K562 (cell line): ENCODE measurements at regions not wholly inside any gene's neighbourhood (a gene's known extent, or its start where the extent isn't known, plus 50 kb on each side); places are given as distances from the start of the nearest gene placed in this dataset.

ENCODE experiments used
- ATAC-seq: fragments of 200-7000 bp; cut with Tn5 transposase; 3 replicates; pipeline ENCODE4 v1.9.1; 2020; ENCODE audit warnings: moderate library complexity
- BruUV-seq: library from RNA; stranded (reverse); fragments of 400-500 nt; replicated peaks from 2 replicates; lab custom pipeline; 2021; lab: Mats Ljungman, UMichigan
- CTCF ChIA-PET: fragments of 300-600 bp; formaldehyde crosslinking; extraction: SDS; loops from one replicate; lab custom pipeline; 2021; ENCODE audit warnings: low intra/inter-chr PET ratio; lab: Yijun Ruan, JAX
- POLR2A ChIA-PET: fragments of 300-600, 350-650 bp; sonication (Branson Sonifier 250); formaldehyde crosslinking; extraction: SDS; loops from one replicate; lab custom pipeline; 2021; ENCODE audit warnings: antibody characterized with exemption, inconsistent platforms; lab: Yijun Ruan, JAX
- DNase-seq, 4 experiments: peaks; one replicate each; pipeline versions ENCODE4 v3.0.0 to v3.0.0-alpha.2; 2011 to 2018; ENCODE audit warnings: low spot score in 3 of 4, mixed read lengths in 3 of 4; ENCODE audit errors: extremely low read depth in 1 of 4
- FAIRE-seq: peaks from 2 replicates; lab custom pipeline; 2011; peaks lifted over from hg19 to GRCh38; lab: Jason Lieb, UNC
- H2AFZ ChIP-seq: 2 replicates; pipeline ENCODE4 v1.6.0; 2011; ENCODE audit warnings: low read depth, low read length, control low read depth, inconsistent platforms
- H3K27ac ChIP-seq: fragments of 200-600 bp; 3 replicates; pipeline ENCODE4 v1.8.0; 2011; ENCODE audit warnings: low read depth, mild to moderate bottlenecking, control low read depth, inconsistent platforms, low read length, moderate library complexity, mixed read lengths; ENCODE audit errors: extremely low read depth
- H3K27me3 ChIP-seq, 2 experiments: fragments of 300-600 bp in 1 of 2; 2 replicates in 1 of 2; 3 replicates in 1 of 2; pipeline versions ENCODE4 v1.6.0 to v1.8.0; 2011; ENCODE audit warnings: inconsistent platforms in 2 of 2, low read length in 2 of 2, mild to moderate bottlenecking in 1 of 2, mixed read lengths in 1 of 2, moderate library complexity in 1 of 2; ENCODE audit not compliant: control insufficient read depth in 2 of 2, insufficient read depth in 2 of 2
- H3K36me3 ChIP-seq: fragments of 300-600 bp; 3 replicates; pipeline ENCODE4 v1.8.0; 2011; ENCODE audit warnings: mild to moderate bottlenecking, low read length, inconsistent platforms; ENCODE audit not compliant: control insufficient read depth, insufficient read depth
- H3K4me1 ChIP-seq, 2 experiments: fragments of 200-600 bp in 1 of 2; replicated peaks in 1 of 2; 2 replicates in 1 of 2; 3 replicates in 1 of 2; pipeline versions ENCODE4 v1.5.1 to v1.8.0; 2011; ENCODE audit warnings: inconsistent platforms in 2 of 2, low read length in 2 of 2, mild to moderate bottlenecking in 1 of 2, mixed read lengths in 1 of 2, moderate library complexity in 1 of 2; ENCODE audit not compliant: control insufficient read depth in 2 of 2, insufficient read depth in 2 of 2
- H3K4me2 ChIP-seq: 2 replicates; pipeline ENCODE4 v1.6.1; 2011; ENCODE audit warnings: low read length, control low read depth, inconsistent platforms, mixed read lengths; ENCODE audit not compliant: insufficient read depth
- H3K4me3 ChIP-seq: fragments of 200-600 bp; sonication (generic), shearing (Covaris generic); 2 replicates; pipeline ENCODE4 v1.5.1; 2016; ENCODE audit warnings: control low read depth, inconsistent platforms
- H3K79me2 ChIP-seq: fragments of 200-600 bp; 3 replicates; pipeline ENCODE4 v1.8.0; 2011; ENCODE audit warnings: low read length, inconsistent platforms; ENCODE audit not compliant: control insufficient read depth, insufficient read depth
- H3K9ac ChIP-seq, 2 experiments: 2 replicates each; pipeline versions ENCODE4 v1.6.0 to v1.6.1; 2011; ENCODE audit warnings: low read depth in 2 of 2, low read length in 2 of 2, control low read depth in 1 of 2, inconsistent platforms in 1 of 2, mild to moderate bottlenecking in 1 of 2, mixed read lengths in 1 of 2; ENCODE audit not compliant: insufficient read depth in 1 of 2
- H3K9me1 ChIP-seq: one replicate; pipeline ENCODE4 v1.6.0; 2011; ENCODE audit warnings: inconsistent platforms, mild to moderate bottlenecking, low read length, moderate library complexity; ENCODE audit not compliant: control insufficient read depth, insufficient read depth
- H3K9me3 ChIP-seq: replicated peaks from 2 replicates; pipeline ENCODE4 v1.5.1; 2011; ENCODE audit warnings: low read depth, low read length, inconsistent platforms; ENCODE audit not compliant: control insufficient read depth, insufficient read depth
- H4K20me1 ChIP-seq: replicated peaks from 2 replicates; pipeline ENCODE4 v1.6.1; 2011; ENCODE audit warnings: low read length, inconsistent platforms, mixed read lengths; ENCODE audit not compliant: control insufficient read depth, insufficient read depth
- CEBPB ChIP-seq: fragments of 450-650 bp; IDR thresholded peaks from 2 replicates; pipeline ENCODE4 v1.6.1; 2016; ENCODE audit warnings: missing genetic modification characterization, missing compliant biosample characterization
- CREBBP ChIP-seq: IDR thresholded peaks from one replicate; pipeline ENCODE4 v1.6.1; 2012; ENCODE audit warnings: low read depth, mild to moderate bottlenecking, control low read depth, inconsistent platforms, low read length
- EP300 ChIP-seq: IDR thresholded peaks from 2 replicates; pipeline ENCODE4 v1.6.1; 2012; ENCODE audit warnings: low read length, improper control_type of control experiment
- ETV5 ChIP-seq: sonication (generic); formaldehyde crosslinking; IDR thresholded peaks from 2 replicates; pipeline ENCODE4 v1.4.0; 2020; ENCODE audit warnings: low read depth, mild to moderate bottlenecking, missing genetic modification reagents
- ETV6 ChIP-seq, 3 experiments: fragments of 150-350 bp in 1 of 3; sonication (generic) in 1 of 3; formaldehyde crosslinking in 1 of 3; IDR thresholded peaks; 2 replicates each; pipeline versions ENCODE4 v1.6.1 to v1.8.0; 2014 to 2022; ENCODE audit warnings: borderline replicate concordance in 2 of 3, low read depth in 2 of 3, antibody characterized with exemption in 1 of 3, low read length in 1 of 3, mild to moderate bottlenecking in 1 of 3, missing genetic modification reagents in 1 of 3
- GTF2A2 ChIP-seq: IDR thresholded peaks from 2 replicates; pipeline ENCODE4 v1.6.1; 2016; ENCODE audit warnings: mild to moderate bottlenecking, missing genetic modification characterization, missing compliant biosample characterization
- HES1 ChIP-seq: fragments of 450-650 bp; IDR thresholded peaks from 2 replicates; pipeline ENCODE4 v1.6.1; 2016; ENCODE audit warnings: low read depth, mild to moderate bottlenecking, moderate library complexity
- HMGN3 ChIP-seq: IDR thresholded peaks from 2 replicates; pipeline ENCODE4 v1.6.1; 2011; ENCODE audit warnings: borderline replicate concordance, low read depth, mild to moderate bottlenecking, mixed read lengths, low read length; ENCODE audit not compliant: insufficient read length; ENCODE audit errors: extremely low read depth
- HNRNPK ChIP-seq: fragments of 200-400 bp; formaldehyde crosslinking; IDR thresholded peaks from one replicate; pipeline ENCODE4 v1.6.1; 2018; ENCODE audit warnings: mild to moderate bottlenecking, low read depth, low read length; ENCODE audit not compliant: poor library complexity, severe bottlenecking
- MCM2 ChIP-seq: fragments of 450-650 bp; IDR thresholded peaks from 2 replicates; pipeline ENCODE4 v1.6.1; 2017; ENCODE audit warnings: low read depth, mild to moderate bottlenecking
- PCBP1 ChIP-seq: fragments of 200-400 bp; formaldehyde crosslinking; IDR thresholded peaks from 2 replicates; pipeline ENCODE4 v1.6.1; 2018; ENCODE audit warnings: mild to moderate bottlenecking, low read depth, low read length; ENCODE audit not compliant: poor library complexity, severe bottlenecking
- RFX1 ChIP-seq: fragments of 450-650 bp; IDR thresholded peaks from 2 replicates; pipeline ENCODE4 v1.6.1; 2016; ENCODE audit warnings: mild to moderate bottlenecking, moderate library complexity
- SMARCB1 ChIP-seq: IDR thresholded peaks from 2 replicates; pipeline ENCODE4 v1.6.1; 2011; ENCODE audit warnings: improper control_type of control experiment, low read depth; ENCODE audit not compliant: insufficient read length
- ZC3H11A ChIP-seq: IDR thresholded peaks from 2 replicates; pipeline ENCODE4 v1.6.1; 2012; ENCODE audit warnings: low read depth, low read length, improper control_type of control experiment
- ZNF12 ChIP-seq: sonication (generic); formaldehyde crosslinking; IDR thresholded peaks from 2 replicates; pipeline ENCODE4 v1.4.0; 2020; ENCODE audit warnings: mild to moderate bottlenecking, missing genetic modification reagents
- ZNF551 ChIP-seq: fragments of 250-450 bp; sonication (Bioruptor Pico); IDR thresholded peaks from 2 replicates; pipeline ENCODE4 v1.5.0; 2021; ENCODE audit warnings: mild to moderate bottlenecking, moderate library complexity
- WGBS: fragments of 100-300 bp; shearing (Covaris generic); methylation state at CpG from one replicate; pipeline ENCODE4 v1.1.6; 2016; ENCODE audit warnings: low coverage, mixed read lengths; ENCODE audit not compliant: insufficient coverage; ENCODE audit errors: missing lambda C conversion rate; 5-methylcytosine and 5-hydroxymethylcytosine counted together
- in situ Hi-C: fragments of 300-500 bp; cut with MboI; formaldehyde crosslinking; loops from 4 replicates; pipeline ENCODE4 v1.15.0; 2018; ENCODE audit warnings: inconsistent platforms, mixed read lengths
- intact Hi-C: fragments of 100-400 bp; cut with micrococcal nuclease; formaldehyde crosslinking; loops from 2 replicates; pipeline ENCODE4 v1.14.2; 2022

DNA sequence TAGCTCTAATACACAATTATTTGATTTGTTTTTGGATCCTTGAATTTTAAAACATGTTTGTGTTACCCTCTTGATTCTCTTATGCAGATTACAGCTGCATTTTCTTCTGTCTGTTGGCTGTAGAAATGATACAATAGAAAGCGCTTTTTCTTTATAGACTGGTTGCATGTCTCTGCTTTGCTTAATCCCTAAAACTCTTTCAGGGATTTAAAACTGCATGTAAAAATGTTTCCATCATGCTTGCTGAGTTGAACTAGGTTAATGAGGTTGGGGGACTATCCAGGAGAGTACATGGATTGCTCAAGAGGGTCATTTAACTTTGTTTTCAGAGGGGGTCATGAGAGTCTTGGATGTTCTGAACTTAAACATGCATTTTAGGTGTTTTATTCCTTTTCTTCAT lies 166.4 kb upstream of the IFNG-AS1 start:
- Histone ChIP-seq H3K9me1 (no peaks in the 10 kb centered on the region), H3K27me3 (no peaks in the 10 kb centered on the region), H3K4me3 (no peak overlapping the region), H4K20me1 (no peaks in the 10 kb centered on the region), H3K4me1 (no peaks in the 10 kb centered on the region), H3K9me3 (no peaks in the 10 kb centered on the region), H3K9ac (no peak overlapping the region), H3K4me2 (no peak overlapping the region), H3K27ac (no peak overlapping the region), H2AFZ (no peak overlapping the region), H3K79me2 (no peaks in the 10 kb centered on the region), H3K36me3 (no peaks in the 10 kb centered on the region)
- in situ Hi-C loops (no loop called here), intact Hi-C loops (no loop called here)
- DNase-seq (no peak), ATAC-seq (no peak), FAIRE-seq (no peak)
- WGBS, result 0% methylated on average over 1 of the region's 1 CpG
- CTCF ChIA-PET, result no interaction called here
- POLR2A ChIA-PET, result no interaction called here
- BruUV-seq, result no TSS peak
- TF ChIP-seq ZNF551 (CRISPR knock-in tag) (no peak), ETV5 (CRISPR knock-in tag) (no peak), ZNF12 (CRISPR knock-in tag) (no peak), GTF2A2 (tag) (no peak), EP300 (no peak), CREBBP (no peak), HNRNPK (no peak), CEBPB (tag) (no peak), HMGN3 (no peak), PCBP1 (no peak), MCM2 (no peak), ETV6 (IDR thresholded peaks at IDR 0.05; ENCODE audit: borderline replicate concordance in 1 of 2, low read depth in 2 of 2, low read length in 1 of 2) (no peak), ETV6 (CRISPR knock-in tag; IDR thresholded peaks at IDR 0.05; ENCODE audit: borderline replicate concordance) (no peak), SMARCB1 (no peak), HES1 (no peak), RFX1 (no peak), ZC3H11A (no peak)
